ENCODE measurements at regions not wholly inside any gene's neighbourhood (a gene's known extent, or its start where the extent isn't known, plus 50 kb on each side); places are given as distances from the start of the nearest gene placed in this dataset.

DNA sequence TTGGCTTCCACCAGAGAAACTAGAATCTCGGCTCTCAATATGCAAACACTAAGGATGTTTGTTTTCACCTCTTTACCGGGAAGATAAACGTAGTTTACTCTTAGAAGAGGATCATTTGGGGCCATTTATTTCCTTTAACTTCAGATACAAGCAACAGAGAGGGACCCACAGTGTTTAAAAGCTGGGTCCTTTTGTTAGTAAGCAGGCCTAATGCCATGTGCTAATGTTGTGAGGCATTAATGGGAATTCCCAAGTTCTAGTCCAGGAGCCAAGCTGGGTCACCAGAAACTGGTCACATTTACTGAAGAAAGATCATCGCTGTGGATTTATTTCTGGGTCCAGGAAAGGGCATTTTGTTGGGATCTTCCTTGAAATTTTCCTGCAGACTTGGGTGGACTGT is 78.1 kb upstream of the ADAMTS9 start:
- TF ChIP-seq, protein P1, sequence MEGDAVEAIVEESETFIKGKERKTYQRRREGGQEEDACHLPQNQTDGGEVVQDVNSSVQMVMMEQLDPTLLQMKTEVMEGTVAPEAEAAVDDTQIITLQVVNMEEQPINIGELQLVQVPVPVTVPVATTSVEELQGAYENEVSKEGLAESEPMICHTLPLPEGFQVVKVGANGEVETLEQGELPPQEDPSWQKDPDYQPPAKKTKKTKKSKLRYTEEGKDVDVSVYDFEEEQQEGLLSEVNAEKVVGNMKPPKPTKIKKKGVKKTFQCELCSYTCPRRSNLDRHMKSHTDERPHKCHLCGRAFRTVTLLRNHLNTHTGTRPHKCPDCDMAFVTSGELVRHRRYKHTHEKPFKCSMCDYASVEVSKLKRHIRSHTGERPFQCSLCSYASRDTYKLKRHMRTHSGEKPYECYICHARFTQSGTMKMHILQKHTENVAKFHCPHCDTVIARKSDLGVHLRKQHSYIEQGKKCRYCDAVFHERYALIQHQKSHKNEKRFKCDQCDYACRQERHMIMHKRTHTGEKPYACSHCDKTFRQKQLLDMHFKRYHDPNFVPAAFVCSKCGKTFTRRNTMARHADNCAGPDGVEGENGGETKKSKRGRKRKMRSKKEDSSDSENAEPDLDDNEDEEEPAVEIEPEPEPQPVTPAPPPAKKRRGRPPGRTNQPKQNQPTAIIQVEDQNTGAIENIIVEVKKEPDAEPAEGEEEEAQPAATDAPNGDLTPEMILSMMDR (IDR thresholded peaks at IDR 0.05), result no peak
- no peak for TF ChIP-seq POLR2A (IDR thresholded peaks at IDR 0.05)
